Right lobe of liver (tissue), 6 donors: ENCODE measurements at regions not wholly inside any gene's neighbourhood (a gene's known extent, or its start where the extent isn't known, plus 50 kb on each side); places are given as distances from the start of the nearest gene placed in this dataset.

ENCODE experiments used
- ATAC-seq, 4 donors: fragments of 200-7000 bp; cut with Tn5 transposase; one replicate each; pipeline ENCODE4 v1.9.1; 2020; ENCODE audit warnings: mild to moderate bottlenecking in 4 of 4, moderate library complexity in 4 of 4
- DNase-seq, 3 donors: peaks; one replicate each; pipeline ENCODE4 v3.0.0-alpha.2; 2020
- H3K27ac ChIP-seq, 3 donors: fragments of 200-600 bp; one replicate each; pipeline ENCODE4 v1.8.0; 2022
- H3K27me3 ChIP-seq, 2 donors: fragments of 200-600 bp; one replicate each; pipeline ENCODE4 v1.8.0; 2022
- H3K36me3 ChIP-seq, 4 donors: fragments of 200-600 bp; sonication (generic) in 1 of 4; one replicate each; pipeline versions ENCODE4 v1.5.1 to v1.8.0; 2017 to 2022; ENCODE audit warnings: control low read depth in 1 of 4
- H3K4me1 ChIP-seq, 4 donors: fragments of 200-600 bp; sonication (generic) in 1 of 4; one replicate each; pipeline versions ENCODE4 v1.5.1 to v1.8.0; 2017 to 2022; ENCODE audit warnings: control low read depth in 1 of 4
- H3K4me3 ChIP-seq, 3 donors: fragments of 200-600 bp; one replicate each; pipeline ENCODE4 v1.8.0; 2022
- H3K9me3 ChIP-seq, 4 donors: fragments of 200-600 bp; sonication (generic) in 1 of 4; one replicate each; pipeline versions ENCODE4 v1.5.1 to v1.8.0; 2017 to 2022; ENCODE audit warnings: control low read depth in 1 of 4
- POLR2A ChIP-seq: fragments of 450-650 bp; IDR thresholded peaks from one replicate; pipeline ENCODE4 v1.6.1; 2017; ENCODE audit warnings: antibody characterized with exemption, mild to moderate bottlenecking
- WGBS: methylation state at CpG from one replicate; pipeline ENCODE4 v1.1.6; 2018; ENCODE audit warnings: low coverage, low lambda C conversion rate; ENCODE audit not compliant: insufficient coverage; ENCODE audit errors: missing lambda C conversion rate; 5-methylcytosine and 5-hydroxymethylcytosine counted together
- intact Hi-C, 2 donors: fragments of 100-400 bp; cut with DNase I; formaldehyde crosslinking; loops; one replicate each; pipeline versions ENCODE4 v1.11.2 to v1.14.1; 2022
- TF ChIP-seq, protein P1 (sequence below), 4 donors: fragments of 200-600 bp in 3 of 4; fragments of 450-650 bp in 1 of 4; IDR thresholded peaks; one replicate each; pipeline versions ENCODE4 v1.5.1 to v1.8.0; 2016 to 2022; ENCODE audit warnings: antibody characterized with exemption in 4 of 4, mild to moderate bottlenecking in 2 of 4
- donor health status: DM: no; HTN: yes; CAD: no.
- donor health status: DM: no; HTN: no; CAD: no.
- donor health status: DM: no; HTN: no; CAD: no.
- donor health status: DM: no; HTN: yes; CAD: no.
- donor health status: DM: no; HTN: yes; CAD: no.

DNA sequence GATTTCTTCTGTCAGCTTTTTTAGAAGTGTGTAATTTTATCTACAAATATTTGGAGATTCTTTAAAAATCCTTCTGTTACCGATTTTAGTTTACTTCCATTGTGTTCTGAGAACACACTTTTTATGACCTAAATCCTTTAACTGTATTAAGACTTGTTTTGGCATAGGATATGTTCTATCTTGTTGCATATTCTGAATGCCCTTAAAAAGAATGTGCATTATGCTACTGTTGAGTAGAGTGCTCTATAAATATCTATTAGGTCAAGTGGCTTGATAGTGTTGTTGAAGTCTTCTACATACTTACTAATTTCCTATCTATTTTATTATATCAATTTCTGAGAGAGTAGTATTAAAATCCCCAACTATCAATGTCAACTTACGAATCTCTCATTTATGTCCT is 502.2 kb downstream of the MAFB start:
- no peak overlapping the region for H3K27ac ChIP-seq
- H3K27me3 ChIP-seq, result no peaks in the 10 kb centered on the region
- DNase-seq (no peak), ATAC-seq (no peak)
- H3K4me3 ChIP-seq, result no peak overlapping the region
- no peaks in the 10 kb centered on the region for H3K9me3 ChIP-seq
- TF ChIP-seq, protein P1, sequence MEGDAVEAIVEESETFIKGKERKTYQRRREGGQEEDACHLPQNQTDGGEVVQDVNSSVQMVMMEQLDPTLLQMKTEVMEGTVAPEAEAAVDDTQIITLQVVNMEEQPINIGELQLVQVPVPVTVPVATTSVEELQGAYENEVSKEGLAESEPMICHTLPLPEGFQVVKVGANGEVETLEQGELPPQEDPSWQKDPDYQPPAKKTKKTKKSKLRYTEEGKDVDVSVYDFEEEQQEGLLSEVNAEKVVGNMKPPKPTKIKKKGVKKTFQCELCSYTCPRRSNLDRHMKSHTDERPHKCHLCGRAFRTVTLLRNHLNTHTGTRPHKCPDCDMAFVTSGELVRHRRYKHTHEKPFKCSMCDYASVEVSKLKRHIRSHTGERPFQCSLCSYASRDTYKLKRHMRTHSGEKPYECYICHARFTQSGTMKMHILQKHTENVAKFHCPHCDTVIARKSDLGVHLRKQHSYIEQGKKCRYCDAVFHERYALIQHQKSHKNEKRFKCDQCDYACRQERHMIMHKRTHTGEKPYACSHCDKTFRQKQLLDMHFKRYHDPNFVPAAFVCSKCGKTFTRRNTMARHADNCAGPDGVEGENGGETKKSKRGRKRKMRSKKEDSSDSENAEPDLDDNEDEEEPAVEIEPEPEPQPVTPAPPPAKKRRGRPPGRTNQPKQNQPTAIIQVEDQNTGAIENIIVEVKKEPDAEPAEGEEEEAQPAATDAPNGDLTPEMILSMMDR (IDR thresholded peaks at IDR 0.05), result no peak
- TF ChIP-seq POLR2A, result no peak
- H3K36me3 ChIP-seq, result no peaks in the 10 kb centered on the region
- WGBS, result 45% methylated on average over 2 of the region's 2 CpGs
- H3K4me1 ChIP-seq, result no peaks in the 10 kb centered on the region
- intact Hi-C loops, result no loop called here

DNA sequence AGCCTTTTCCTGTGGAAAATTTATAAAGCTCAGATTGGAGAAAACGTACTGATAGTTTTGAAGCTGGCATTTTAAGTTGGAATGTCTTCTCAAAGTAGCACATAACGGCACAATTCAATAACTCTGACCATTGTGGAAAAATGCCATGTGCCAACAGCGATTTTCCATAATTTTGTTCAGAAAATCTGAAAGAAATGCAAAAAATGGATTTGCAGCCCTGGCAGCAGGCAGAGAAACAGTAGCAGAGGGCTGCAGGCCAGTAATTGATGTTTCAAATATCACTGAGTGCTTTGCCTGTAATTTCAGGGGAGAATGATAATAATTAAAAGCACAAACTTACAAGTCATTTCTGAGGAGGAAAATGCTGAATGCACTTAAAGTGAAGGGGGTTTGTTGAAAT is 507.4 kb downstream of the MAFB start:
- H3K4me1 ChIP-seq, result no peaks in the 10 kb centered on the region
- intact Hi-C loops, result no loop called here
- WGBS, result 49% methylated on average over 3 of the region's 3 CpGs
- no peak overlapping the region for H3K4me3 ChIP-seq
- H3K9me3 ChIP-seq, result no peaks in the 10 kb centered on the region
- no peak for DNase-seq
- no peaks in the 10 kb centered on the region for H3K27me3 ChIP-seq
- H3K36me3 ChIP-seq, result no peaks in the 10 kb centered on the region
- H3K27ac ChIP-seq, result no peak overlapping the region
- ATAC-seq, result no peak
- TF ChIP-seq POLR2A, result no peak
- TF ChIP-seq, protein P1 (IDR thresholded peaks at IDR 0.05), result no peak

DNA sequence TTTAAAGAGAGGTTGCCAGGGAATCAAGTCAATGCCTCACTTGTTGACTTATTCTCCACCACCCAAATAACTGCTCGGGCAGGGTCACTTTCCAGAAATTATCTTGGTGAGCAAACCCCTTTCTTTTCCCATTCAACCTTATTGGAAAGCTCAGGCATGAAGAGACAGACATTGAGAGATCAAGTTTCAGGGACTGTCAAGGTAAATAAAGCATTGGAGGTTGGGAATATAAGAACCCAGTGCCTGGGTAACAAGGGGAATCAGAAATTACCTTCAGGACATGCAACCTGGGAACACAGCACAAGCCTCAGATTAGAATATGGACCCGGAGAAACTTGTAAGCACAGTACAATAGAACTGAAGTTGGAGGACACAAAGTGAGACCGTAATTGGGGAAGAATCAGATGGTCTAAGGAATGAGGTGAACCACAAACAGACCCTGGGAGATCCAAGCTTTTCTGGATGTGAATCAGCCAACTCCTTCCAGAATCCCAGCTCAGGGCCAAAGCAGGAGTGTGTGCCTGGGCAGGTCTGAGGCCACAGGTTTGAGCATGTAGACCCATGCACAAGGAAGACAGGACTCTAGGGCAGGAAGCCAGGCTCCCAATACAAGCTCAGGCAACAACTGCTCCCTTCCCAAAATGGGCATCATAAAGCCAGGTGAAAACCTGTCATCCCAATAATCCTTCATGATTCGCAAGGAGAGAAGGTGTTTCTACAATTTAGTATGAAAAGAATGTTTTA is 512.8 kb downstream of the MAFB start:
- no peaks in the 10 kb centered on the region for H3K9me3 ChIP-seq
- intact Hi-C loops, result no loop called here
- no peaks in the 10 kb centered on the region for H3K36me3 ChIP-seq
- 76% methylated on average over 4 of the region's 4 CpGs for WGBS
- H3K4me3 ChIP-seq, result no peak overlapping the region
- no peaks in the 10 kb centered on the region for H3K4me1 ChIP-seq
- no peak for ATAC-seq
- H3K27ac ChIP-seq, result no peak overlapping the region
- no peak for TF ChIP-seq POLR2A
- TF ChIP-seq, protein P1 (IDR thresholded peaks at IDR 0.05), result no peak
- H3K27me3 ChIP-seq, result no peaks in the 10 kb centered on the region
- no peak for DNase-seq

DNA sequence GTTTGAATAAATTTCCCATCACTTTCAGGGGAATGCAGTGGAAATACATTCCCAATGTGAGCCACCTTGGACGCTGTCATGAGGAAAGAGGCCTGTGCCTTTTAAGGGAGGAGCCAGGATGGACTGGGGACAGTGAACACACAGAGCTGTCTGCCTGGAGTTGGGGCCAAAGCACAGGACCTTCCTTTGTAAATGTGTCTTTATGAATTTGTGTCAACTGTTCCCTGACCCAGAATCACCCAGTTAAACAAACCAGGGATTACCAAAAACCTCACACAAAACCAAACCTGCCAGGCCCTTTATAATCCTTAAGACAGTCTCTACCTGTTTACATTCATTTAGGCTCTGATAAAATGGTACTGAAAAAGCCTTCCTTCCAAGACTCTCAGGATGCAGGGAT is 513.7 kb downstream of the MAFB start:
- H3K36me3 ChIP-seq, result no peaks in the 10 kb centered on the region
- H3K4me3 ChIP-seq, result no peak overlapping the region
- TF ChIP-seq POLR2A, result no peak
- TF ChIP-seq, protein P1 (IDR thresholded peaks at IDR 0.05), result no peak
- DNase-seq (no peak), ATAC-seq (no peak)
- no peak overlapping the region for H3K27ac ChIP-seq
- H3K27me3 ChIP-seq, result no peaks in the 10 kb centered on the region
- H3K9me3 ChIP-seq, result no peaks in the 10 kb centered on the region
- intact Hi-C loops, result no loop called here
- H3K4me1 ChIP-seq, result no peaks in the 10 kb centered on the region
- no CpG with 5 or more reads among the region's 1 CpG for WGBS
